ENCODE measurements at regions not wholly inside any gene's neighbourhood (a gene's known extent, or its start where the extent isn't known, plus 50 kb on each side); places are given as distances from the start of the nearest gene placed in this dataset.

GRCh38 chr5:107766439-107766838 is 95.7 kb upstream of the EFNA5 start:
- TF ChIP-seq, protein P1, sequence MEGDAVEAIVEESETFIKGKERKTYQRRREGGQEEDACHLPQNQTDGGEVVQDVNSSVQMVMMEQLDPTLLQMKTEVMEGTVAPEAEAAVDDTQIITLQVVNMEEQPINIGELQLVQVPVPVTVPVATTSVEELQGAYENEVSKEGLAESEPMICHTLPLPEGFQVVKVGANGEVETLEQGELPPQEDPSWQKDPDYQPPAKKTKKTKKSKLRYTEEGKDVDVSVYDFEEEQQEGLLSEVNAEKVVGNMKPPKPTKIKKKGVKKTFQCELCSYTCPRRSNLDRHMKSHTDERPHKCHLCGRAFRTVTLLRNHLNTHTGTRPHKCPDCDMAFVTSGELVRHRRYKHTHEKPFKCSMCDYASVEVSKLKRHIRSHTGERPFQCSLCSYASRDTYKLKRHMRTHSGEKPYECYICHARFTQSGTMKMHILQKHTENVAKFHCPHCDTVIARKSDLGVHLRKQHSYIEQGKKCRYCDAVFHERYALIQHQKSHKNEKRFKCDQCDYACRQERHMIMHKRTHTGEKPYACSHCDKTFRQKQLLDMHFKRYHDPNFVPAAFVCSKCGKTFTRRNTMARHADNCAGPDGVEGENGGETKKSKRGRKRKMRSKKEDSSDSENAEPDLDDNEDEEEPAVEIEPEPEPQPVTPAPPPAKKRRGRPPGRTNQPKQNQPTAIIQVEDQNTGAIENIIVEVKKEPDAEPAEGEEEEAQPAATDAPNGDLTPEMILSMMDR (IDR thresholded peaks at IDR 0.05): no peak
- TF ChIP-seq SIN3A (IDR thresholded peaks at IDR 0.05; ENCODE audit: borderline replicate concordance, insufficient read depth, low read depth, low read length) (no peak), REST (IDR thresholded peaks at IDR 0.05; ENCODE audit: insufficient read depth in 1 of 2, low read depth in 2 of 2, low read length in 1 of 2) (no peak)
